ENCODE measurements at regions not wholly inside any gene's neighbourhood (a gene's known extent, or its start where the extent isn't known, plus 50 kb on each side); places are given as distances from the start of the nearest gene placed in this dataset.

DNA sequence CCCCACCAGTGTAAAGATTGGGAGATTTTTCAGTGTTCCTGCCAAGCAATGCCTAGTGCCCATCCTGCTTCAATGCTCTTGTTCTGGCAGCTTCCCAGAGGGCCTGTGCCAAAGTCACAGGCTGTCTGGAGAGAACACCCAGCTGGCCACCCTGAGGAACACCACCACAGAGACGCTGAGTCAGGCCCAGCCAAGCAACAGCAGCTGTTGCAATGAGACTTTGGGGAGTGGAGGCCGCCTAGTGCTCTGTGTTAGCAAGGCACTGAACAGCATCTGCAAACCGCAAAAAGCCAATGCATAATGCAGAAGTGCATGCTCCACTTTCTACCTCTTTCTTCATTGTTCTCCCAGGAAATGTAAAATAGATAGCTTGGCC is 168.1 kb downstream of the NXPE2 start:
- no peaks in the 10 kb centered on the region for H3K9me3 Mint-ChIP-seq
- H3K4me3 Mint-ChIP-seq: no peak overlapping the region
- no peaks in the 10 kb centered on the region for H3K36me3 Mint-ChIP-seq
- TF ChIP-seq, protein P1, sequence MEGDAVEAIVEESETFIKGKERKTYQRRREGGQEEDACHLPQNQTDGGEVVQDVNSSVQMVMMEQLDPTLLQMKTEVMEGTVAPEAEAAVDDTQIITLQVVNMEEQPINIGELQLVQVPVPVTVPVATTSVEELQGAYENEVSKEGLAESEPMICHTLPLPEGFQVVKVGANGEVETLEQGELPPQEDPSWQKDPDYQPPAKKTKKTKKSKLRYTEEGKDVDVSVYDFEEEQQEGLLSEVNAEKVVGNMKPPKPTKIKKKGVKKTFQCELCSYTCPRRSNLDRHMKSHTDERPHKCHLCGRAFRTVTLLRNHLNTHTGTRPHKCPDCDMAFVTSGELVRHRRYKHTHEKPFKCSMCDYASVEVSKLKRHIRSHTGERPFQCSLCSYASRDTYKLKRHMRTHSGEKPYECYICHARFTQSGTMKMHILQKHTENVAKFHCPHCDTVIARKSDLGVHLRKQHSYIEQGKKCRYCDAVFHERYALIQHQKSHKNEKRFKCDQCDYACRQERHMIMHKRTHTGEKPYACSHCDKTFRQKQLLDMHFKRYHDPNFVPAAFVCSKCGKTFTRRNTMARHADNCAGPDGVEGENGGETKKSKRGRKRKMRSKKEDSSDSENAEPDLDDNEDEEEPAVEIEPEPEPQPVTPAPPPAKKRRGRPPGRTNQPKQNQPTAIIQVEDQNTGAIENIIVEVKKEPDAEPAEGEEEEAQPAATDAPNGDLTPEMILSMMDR (conservative IDR thresholded peaks at IDR 0.05): no peak
- no peak for DNase-seq (ENCODE audit: extremely low spot score, unreplicated experiment)
- H3K4me1 Mint-ChIP-seq (ENCODE audit: unreplicated experiment): peaks cover 14% of the 10 kb centered on the region
- H3K27me3 Mint-ChIP-seq: peaks cover 38% of the 10 kb centered on the region
- H3K27ac Mint-ChIP-seq: no peak overlapping the region

DNA sequence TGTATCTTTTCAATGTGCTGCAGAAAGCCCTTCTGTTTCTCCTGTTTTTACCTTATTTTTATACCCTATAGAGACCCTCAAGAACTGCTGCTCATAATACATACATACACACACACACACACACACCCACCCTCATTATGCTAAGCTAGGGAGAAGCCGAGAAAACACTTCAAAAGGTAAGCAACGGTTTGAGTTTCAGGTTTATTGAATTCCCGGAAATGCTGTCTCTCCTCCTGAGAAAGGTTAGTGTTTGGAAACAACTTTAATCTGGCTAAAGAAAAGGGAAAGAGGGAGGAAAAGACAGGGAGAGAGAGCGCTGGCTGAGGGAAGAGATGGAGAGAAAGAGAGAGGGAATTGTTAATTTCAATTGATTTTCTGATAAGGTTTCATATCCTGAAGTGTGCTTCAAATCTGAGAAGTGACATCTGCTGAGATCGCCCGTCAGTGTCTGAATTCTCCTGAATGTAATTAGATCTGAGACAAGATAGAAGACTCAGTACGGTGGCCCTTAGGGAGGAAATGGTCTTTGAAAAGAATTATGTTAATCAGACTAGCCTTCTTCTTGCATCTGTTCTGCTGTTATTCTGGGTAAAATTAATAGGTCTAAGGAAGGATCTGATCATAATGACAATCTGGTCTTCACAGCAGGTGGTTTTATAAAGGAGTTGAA is 169.1 kb downstream of the NXPE2 start:
- H3K27ac Mint-ChIP-seq: no peak overlapping the region
- H3K9me3 Mint-ChIP-seq: no peaks in the 10 kb centered on the region
- no peak overlapping the region for H3K4me3 Mint-ChIP-seq
- TF ChIP-seq, protein P1 (conservative IDR thresholded peaks at IDR 0.05): no peak
- H3K27me3 Mint-ChIP-seq: peaks cover 45% of the 10 kb centered on the region
- no peak for DNase-seq (ENCODE audit: extremely low spot score, unreplicated experiment)
- H3K36me3 Mint-ChIP-seq: no peaks in the 10 kb centered on the region
- H3K4me1 Mint-ChIP-seq (ENCODE audit: unreplicated experiment): peaks cover 14% of the 10 kb centered on the region

DNA sequence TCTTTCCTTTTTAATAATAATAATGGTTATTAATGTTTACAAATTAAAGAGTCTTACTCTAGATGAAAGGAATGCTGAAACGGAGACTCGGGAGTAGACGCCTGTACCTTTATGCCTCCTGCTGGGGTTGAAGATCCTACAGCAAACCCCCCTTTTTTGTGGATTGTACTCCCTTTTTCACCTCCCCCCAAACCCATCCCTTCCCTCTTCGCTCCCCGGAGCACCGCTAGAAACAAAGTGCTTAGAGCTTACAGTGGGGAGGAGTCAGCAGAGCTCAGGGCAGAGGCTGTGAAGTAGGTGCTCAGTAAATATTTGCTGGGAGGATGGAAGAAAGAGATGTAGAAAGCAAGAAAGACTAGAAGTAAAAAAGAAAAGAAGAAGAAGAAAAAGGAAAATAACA is 169.7 kb downstream of the NXPE2 start:
- DNase-seq (ENCODE audit: extremely low spot score, unreplicated experiment): no peak
- H3K4me1 Mint-ChIP-seq (ENCODE audit: unreplicated experiment): peaks cover 14% of the 10 kb centered on the region
- TF ChIP-seq, protein P1 (conservative IDR thresholded peaks at IDR 0.05): no peak

DNA sequence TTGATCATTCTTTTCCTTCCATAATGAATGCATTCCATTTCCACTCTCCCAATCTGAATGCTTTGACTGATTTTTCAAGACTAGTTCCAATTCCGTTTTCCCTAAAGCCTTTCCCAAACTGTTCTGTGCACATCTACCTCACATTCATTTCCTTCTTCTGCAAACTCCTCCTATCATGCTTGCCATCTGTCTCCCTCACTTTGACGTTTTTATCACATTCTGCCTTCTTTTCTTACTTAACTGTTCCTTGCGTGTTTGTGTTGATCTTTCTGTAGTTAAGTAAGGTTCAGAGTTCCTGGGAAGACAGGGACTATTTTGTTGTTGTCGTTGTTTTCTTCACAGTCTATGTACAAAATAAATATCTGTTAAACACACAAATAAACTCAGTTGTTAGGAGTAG is 179.0 kb downstream of the NXPE2 start:
- Mint-ChIP-seq H3K27me3 (peaks cover 6% of the 10 kb centered on the region), H3K9me3 (peaks cover 5% of the 10 kb centered on the region), H3K27ac (no peak overlapping the region), H3K4me1 (ENCODE audit: unreplicated experiment) (no peaks in the 10 kb centered on the region), H3K4me3 (no peak overlapping the region), H3K36me3 (no peaks in the 10 kb centered on the region)
- TF ChIP-seq, protein P1 (conservative IDR thresholded peaks at IDR 0.05): no peak
- no peak for DNase-seq (ENCODE audit: extremely low spot score, unreplicated experiment)

More for the DNA sequence above, 169.7 kb downstream of the NXPE2 start:
- Mint-ChIP-seq H3K27ac (no peak overlapping the region), H3K9me3 (no peaks in the 10 kb centered on the region), H3K4me3 (no peak overlapping the region), H3K36me3 (no peaks in the 10 kb centered on the region), H3K27me3 (peaks cover 45% of the 10 kb centered on the region)

DNA sequence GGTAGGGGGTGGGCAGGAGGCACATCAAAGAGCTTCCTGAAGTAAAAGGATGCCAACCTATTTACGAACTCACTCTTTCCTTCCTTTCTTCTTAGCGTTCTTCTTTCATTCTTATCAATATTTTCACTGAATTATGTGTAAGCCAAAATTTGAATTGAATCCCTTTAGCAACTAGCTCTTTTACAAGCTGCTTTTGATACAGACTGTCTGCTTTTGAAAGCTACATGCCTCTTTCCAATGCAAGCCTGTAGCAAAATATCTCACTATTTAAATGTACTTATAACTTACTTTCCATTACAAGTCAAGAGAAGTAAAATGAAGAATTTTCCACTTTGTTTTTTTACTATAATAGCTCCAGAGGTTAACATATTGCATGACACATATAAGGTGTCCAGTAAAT is 186.6 kb downstream of the NXPE2 start:
- Mint-ChIP-seq H3K4me1 (ENCODE audit: unreplicated experiment) (peaks cover 9% of the 10 kb centered on the region), H3K27ac (no peak overlapping the region), H3K4me3 (no peak overlapping the region), H3K36me3 (peaks cover 3% of the 10 kb centered on the region), H3K9me3 (peaks cover 5% of the 10 kb centered on the region), H3K27me3 (peaks cover 9% of the 10 kb centered on the region)
- no peak for DNase-seq (ENCODE audit: extremely low spot score, unreplicated experiment)
- TF ChIP-seq, protein P1 (conservative IDR thresholded peaks at IDR 0.05): no peak
